ENCODE measurements at regions not wholly inside any gene's neighbourhood (a gene's known extent, or its start where the extent isn't known, plus 50 kb on each side); places are given as distances from the start of the nearest gene placed in this dataset.
A peak's percentile ranks its signal among the peaks of the same experiment; 100 is the strongest.
"Not testable (repeated sequence)": the region's sequence is repeated elsewhere in the genome, so short reads cannot be mapped to it uniquely, and the experiment has no call there.

DNA sequence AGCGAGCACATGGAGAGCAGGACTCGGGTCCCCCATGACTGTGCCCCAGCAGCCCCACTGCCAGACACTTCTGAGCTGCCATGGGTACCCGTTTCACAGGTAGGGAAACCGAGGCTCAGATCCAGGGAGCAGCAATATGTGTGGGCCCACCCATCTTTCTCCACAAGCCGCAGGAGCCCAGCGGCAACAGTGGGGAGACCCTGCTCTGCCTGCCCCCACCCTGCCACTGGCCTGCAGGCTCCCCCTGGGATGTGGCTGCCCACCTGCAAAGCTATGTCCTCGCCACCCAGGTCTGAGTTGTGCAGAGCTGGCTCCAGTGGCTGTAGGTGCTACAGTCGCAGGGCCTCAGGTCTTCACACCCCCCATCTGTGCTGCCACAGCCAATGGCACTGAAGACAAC, 50.6 kb upstream of the C1QTNF9B start:
- no peak for DNase-seq

DNA sequence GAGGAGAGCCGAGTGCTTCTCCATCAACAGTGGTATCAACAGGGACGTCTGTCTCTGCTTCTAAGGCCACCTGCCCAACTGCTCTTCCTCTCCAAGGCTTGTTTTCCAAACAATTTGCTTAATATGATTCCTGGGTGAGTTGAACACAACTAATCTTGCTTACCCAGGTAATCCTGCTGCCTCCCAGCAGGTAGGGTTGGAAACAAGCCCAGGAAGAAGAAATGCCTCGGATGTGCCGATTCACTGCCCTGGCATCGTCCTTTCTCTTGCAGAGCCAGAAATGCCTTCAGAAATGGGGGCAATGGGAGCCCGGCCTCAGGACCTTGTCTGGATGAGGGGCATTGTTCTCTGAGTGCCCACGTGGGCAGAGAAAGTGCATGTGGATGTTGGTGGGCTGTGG, 51.9 kb upstream of the C1QTNF9B start:
- no peak for DNase-seq

DNA sequence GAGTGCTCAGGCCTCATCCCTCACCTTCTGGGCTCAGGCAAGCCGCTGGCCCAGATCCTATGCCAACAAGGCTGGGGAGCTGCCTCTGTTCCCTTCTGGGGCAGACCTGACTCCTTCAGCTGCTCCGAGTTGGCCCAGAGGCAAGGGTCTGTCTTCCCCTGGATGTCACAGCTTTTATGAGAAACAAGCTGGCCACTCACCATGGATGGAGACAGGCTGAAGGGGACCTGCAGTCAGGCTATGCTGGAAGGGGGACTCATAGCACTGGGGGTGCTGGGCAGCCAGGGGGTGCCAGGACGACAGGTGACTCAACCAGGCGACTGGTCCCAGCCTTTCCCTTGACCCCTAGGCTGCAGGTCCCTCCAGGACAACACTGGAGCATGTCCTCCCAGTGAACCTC, 52.4 kb upstream of the C1QTNF9B start:
- no peak for DNase-seq

DNA sequence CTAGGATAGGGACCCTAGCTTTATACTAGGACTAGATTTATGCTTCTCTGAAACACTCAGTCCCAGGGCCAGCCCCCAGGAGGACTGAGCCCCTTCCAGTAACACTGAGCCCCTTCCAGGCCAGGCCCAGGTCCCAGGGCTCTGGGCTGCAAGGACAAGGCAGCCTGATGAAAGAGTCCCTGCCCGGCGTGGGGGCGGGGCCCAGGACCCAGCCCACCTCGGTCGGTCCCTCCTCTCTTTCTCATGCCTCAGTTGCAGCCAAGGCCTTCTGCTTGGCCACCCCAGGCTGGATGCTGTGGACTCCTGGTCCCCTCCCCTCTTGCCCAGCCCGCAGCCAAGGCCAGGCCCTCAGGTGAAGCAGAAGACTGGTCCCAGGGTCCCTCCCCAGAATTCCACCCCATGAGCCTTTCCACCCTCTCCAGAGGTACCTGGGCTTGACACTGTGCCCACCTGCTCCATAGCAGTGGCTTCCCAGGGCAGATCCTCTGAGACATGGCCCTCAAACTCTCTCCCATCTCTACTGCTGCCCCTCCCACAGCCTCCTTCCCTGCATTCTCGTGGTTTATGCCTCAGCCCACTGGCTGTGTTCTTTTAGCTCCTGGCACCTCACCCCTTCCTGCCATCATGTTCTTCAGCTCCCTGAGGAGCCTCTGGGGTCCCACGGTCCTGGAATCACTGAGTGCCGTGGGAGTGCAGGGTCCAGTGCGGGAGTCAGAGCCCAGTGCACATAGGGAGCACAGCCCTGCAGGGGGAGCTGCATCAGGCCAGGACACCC, 53.6 kb upstream of the C1QTNF9B start:
- DNase-seq, result no peak

DNA sequence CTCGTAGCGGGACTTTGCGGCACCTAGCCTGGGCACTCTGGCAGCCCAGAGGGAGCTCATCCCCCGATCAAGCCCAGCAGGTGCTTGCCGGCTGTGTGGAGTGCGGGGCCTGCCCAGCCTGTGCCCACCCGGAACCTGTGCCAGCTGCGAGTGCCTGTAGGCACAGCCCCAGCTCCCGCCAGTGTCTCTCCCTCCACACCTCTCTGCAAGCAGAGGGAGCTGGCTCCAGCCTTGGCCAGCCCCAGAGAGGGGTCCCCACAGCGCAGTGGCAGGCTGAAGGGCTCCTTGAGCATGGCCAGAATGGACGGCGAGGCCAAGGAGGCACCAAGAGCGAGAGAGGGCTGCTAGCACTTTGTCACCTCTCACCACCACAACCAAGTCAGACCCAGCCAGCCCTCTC, 55.5 kb upstream of the C1QTNF9B start:
- DNase-seq, result no peak

DNA sequence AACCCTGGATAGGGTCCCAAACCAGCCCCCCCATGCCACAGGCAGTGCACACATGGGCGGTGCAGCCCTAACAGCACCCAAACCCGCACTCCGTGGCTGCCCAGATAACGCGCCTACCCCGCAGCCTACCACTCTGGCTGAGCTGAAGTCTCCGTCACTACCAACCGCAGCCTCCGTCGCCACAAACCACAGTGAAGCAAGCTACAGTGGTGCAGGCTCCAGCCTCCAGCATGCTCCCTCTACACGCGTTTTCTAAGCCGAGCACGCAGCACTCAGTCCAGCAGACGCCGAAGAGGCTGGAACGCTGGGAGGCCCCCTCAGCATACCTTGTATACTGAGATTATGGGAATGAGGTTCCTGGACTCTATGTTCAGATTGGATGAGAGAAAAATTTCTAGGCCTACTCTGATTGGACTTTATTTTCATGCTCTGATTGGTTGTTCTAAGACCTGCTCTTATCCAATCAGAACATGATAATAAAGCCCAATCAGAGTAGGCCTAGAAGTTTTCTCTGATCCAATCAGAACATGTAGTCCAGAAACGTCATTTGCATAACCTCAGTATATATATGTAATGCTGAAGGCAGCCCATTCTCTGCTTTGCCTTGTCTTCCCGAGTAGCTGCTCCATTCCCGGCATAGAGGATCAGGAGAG, 56.7 kb upstream of the C1QTNF9B start:
- DNase-seq, result no peak

DNA sequence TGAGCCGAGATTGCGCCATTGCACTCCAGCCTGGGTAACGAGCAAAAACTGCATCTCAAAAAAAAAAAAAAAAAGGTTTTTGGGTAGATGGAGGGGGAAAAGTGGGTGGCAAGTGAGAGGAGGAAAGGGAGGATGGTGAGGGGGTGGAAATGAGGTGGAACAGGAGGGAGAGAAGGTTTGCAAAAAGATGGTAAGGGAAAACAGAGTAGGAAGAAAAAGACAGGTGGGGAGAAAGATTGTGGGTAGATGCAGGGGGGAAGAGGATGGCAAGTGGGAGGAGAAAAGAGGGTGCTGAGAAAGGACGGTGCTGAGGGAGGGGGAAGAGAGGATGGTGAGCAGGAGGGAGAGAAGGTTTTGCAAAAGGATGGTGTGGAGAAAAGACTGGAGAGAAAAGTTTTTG, 57.8 kb upstream of the C1QTNF9B start:
- DNase-seq, result no peak

DNA sequence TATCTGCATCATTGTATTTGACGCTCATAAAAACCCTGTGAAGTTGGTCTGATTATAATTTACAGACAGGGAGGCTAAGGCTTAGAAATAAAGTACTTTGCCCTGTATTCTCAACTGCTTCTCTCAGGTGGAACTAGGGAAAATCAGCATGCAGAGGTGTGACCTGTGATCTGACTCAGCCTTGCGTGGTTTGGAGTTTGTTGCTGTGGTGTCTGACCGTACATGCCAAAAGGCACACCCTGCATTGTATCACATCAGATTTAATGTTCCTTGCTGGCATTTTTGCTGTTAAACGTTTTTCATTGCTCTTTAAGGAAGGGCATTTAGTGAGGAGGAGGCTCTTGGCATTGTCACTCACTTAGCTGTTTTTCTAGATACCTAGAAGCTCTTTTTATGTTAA, 58.8 kb upstream of the C1QTNF9B start:
- no peak for DNase-seq

DNA sequence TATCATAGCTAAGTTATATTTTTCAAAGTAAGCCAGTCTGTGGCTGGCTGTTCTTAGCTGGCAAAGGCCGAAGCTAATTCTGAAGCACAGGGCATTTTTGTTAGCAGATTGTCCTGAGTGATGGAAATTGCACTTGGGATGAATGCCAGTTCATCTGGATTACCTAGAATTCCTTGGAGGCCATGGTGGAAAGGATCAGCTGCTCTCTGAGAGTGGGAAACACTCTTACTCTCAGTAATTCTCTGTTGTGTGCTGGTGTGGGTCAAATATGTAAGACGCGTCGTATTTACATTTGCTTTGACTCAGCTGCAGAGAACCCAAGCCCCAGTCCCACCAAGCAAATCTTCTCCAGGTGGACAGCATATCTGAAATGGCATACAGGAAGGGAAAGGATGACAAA, 60.7 kb upstream of the C1QTNF9B start:
- no peak for DNase-seq

DNA sequence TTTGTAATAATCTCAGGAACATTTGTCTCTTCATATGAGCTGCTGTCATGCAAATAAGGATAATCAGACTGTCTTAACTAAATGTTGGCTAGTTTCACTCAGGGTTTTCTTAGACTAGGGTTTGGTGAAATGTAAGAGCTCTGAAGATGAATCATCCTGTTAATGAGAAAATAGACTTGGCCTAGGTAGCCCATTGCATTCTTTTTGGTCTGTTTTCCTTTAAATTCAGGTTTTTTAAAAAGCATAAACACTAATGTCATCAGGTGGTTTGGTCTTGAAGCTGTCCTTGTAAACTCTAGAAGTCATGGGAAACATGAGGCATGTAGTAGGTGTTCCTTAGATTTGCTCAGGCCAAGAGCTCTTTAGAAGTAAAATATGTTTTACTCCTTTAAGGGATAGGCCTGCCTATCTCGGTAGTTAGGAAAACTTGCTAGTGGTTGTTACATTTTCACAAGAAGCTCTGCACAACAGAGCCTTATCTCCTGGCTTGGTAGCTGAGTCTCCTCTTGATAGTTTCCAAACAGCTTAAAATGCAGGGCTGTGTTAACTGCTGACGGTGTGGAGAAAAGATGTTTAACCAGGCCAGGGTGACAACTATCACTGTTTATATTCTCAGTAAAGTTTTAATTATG, 62.0 kb upstream of the C1QTNF9B start:
- DNase-seq, result no peak

DNA sequence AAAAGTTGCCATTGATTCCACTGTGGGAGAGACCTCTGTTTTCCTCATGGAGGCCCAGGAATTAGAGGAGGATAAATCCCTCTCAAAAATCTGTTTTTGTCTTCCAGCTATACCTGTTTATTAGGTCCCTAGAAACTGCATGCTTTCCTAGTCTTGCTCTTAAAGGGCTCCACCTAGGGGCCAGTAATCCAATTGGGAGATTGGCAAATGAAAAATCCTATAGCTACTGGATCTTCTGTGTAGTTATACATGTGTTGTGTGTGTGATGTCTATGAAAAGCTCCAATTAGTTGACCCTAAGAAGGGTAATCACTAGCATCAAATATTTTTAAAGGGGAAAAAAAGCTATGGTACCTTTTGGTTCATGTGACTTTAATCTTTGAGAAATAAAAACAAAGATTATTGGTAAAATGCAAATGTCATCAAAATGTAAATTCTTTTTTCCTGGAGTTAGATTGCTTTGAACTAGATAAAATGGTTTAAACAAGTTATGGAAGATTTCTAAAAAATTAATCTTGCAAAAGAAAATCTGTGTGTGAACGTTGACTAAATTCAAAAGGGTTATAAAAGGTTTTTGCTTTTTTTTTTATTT, 63.4 kb upstream of the C1QTNF9B start:
- DNase-seq, result no peak

DNA sequence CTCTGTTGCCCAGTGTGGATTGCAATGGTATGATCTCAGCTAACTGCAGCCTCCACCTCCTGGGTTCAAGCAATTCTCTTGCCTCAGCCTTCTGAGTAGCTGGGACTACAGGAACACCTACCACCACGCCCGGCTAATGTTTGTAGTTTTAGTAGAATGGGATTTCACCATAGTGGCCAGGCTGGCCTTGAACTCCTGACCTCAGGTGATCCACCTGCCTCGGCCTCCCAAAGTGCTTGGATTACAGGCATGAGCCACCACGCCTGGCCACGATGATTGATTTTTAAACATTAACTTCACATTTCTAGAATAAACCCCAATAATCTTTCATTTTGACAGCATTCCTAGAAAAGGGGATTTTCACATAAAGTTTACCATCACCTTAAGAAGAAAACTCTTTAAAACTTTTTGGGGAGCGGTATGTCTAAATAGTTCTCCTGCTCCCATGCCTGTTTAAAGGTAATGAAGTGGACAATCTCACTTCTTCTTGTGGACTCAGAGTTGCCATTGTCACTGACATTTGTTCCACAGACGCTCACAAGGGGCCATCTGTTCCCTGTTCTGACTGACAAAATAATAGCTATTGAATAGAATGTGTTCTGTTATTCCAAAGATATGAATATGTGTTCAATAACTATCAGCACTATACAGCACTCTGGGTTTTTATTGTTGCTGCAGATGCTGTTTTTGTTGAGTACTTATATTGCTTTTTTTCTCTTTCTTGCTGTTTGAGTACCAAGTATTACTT, 66.1 kb upstream of the C1QTNF9B start:
- no peak for DNase-seq

DNA sequence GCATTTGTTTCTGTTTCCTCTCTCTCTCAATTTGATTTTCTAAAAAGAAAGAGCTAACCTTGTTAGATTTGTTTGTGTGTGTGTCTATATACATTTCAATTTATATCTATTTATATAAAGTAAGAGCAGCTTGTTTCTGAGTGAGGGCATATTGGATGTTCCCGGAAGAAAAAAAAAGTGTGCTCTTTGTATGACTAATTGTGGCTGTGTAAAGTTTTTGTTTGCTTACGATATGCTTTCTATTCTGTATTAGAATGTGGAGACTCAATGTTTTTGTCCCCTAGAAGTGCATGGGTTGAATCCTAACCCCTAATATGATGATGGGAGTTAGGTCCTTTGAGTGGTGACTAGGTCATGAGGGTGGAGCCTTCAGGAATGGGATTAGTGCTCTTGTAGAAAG, 66.6 kb upstream of the C1QTNF9B start:
- DNase-seq, result no peak

DNA sequence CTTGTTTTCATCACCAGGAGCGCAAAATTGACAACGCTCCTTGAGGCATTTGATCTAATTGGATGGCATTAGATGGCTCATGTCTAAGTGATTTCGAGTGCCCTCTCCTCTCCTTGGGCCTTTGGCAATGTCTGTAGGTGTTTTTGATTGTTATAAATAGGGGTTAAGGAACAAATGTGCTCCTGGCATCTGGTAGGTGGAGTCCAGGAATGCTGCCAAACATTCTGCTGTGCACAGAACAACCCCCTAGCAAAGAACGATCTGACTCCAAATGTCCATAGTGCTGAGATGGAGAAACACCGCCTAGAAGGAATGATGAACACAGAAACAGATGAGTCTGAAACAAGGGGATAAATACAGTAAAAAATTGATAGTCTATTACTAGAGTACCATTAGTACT, 68.0 kb upstream of the C1QTNF9B start:
- DNase-seq, result no peak

DNA sequence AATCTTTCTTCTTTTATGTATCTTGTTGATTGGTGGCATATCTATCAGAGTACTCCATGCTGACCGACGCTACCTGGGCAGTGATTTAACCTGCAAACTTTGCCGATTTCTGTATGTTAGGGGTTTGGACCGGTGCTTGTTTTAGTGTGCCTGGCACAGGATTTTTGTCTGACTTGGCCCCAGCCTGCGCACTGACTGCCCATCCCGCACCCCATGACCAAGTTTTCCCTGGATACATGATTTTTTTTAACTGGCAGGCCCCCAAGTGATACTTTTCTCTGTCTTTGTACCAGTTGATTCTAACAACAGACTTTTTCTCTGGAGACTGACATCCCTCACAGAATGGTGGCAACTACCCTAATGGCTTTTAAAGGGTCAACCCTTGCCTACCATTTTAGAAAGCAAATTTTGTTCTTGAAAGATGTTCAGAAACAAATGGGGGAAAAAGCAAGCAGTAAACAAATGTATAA, 69.0 kb upstream of the C1QTNF9B start:
- DNase-seq, result no peak

DNA sequence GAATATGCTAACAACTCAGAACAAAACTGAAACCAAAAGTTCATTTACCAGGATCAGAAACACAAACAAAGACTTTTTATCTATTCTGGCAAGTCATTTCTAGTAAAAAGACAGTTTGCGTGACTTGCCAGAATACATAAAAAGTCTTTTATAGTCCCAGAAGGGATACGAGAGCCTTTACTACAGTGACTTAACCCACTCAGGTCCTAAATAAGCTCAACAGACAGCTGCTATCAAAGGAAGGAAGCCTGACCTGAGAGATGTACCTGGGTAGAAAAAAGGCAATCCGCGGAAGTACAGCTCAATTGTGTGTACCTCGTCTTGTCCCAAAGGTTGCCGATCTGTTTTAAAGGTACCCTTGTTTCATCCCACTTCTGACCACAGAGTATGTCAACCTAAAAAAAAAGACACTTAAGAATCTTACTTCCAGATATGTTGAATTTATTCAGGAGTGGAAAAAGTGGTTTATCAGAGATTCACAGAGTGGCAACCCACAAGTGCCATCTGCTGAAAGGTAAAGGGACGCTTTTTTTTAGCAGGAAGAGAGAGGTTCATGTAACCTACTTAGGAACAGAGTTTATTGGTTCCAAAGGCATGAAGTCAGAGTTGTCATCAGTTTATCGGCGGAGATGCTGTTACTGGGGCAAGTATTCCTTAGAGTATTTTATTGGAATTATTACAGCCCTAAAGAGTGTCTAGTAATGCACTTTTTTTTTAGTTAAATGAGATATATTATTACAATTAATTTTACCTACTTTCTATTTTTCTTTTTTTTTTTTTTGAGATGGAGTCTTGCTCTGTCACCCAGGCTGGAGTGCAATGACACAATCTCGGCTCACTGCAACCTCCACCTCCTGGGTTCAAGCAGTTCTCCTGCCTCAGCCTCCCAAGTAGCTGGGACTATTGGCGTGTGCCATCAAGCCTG, 69.7 kb upstream of the C1QTNF9B start:
- no peak for DNase-seq

DNA sequence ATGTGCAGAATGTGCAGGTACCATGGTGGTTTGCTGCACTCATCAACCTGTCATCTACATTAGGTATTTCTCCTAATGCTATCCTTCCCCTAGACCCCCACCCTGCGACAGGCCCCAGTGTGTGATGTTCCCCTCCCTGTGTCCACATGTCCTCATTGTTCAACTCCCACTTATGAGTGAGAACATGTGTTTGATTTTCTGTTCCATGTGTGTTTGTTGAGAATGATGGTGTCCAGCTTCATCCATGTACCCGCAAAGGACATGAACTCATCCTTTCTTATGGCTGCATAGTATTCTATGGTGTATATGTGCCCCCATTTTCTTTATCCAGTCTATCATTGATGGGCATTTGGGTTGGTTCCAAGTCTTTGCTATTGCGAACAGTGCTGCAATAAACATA, 70.5 kb upstream of the C1QTNF9B start:
- not testable (repeated sequence) for DNase-seq

DNA sequence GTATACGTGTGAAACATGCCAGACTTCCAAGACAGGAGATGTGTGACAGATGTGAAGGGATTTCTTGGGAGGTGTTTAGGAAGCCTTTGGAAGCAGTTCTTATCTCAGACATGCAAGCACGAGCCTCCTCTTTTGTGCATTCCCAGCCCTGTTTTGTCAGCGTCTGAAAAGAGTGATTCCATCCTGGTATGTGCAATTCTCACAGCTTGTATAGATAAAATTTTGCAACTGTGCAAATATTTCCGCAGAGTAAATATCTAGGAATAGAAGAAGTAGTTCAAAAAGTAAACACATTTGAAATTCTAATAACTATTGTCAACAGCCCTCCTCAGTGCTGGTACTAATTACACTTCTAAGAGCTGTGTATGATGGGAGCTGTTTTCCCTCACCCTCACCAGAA, 72.3 kb upstream of the C1QTNF9B start:
- no peak for DNase-seq

DNA sequence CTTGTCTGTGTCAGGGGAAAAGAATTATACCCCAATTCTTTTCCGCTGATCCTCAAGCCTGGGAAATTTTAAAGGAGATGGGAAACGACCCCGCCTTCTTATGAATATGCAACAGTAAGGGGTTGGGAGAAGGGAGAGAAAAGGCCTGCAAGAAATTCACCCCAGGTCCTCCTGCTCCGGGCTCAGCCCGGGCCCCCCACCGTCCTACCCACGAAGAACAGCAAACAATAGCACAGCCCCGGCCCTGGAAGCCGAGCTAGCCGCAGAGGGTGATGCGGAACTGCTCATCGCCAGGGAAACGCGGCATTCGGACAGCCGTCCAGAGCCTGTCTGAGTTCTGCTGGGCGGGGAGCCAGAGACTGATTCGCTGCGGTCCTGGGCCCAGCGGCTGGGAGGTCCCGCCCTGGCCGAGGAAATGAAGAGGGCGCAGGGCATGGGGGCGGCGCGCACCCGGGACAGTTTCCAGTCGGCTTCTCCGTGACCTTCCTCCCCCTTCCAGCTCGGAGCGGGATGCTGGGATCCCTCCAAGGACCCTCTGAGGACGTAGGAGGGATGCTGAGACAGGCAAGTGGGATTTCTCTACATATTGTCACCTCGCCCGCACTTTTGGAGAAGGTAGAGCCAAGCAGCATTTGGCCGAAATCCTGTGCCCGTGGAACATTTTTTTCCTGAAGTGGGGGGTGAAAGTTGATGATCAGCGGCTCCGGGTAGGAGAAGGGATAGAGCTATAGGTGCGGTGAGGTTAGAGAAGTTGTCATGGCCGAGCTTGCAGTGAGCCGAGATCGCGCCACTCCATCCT, 82.3 kb upstream of the C1QTNF9B start:
- peak; percentile 34 for DNase-seq

DNA sequence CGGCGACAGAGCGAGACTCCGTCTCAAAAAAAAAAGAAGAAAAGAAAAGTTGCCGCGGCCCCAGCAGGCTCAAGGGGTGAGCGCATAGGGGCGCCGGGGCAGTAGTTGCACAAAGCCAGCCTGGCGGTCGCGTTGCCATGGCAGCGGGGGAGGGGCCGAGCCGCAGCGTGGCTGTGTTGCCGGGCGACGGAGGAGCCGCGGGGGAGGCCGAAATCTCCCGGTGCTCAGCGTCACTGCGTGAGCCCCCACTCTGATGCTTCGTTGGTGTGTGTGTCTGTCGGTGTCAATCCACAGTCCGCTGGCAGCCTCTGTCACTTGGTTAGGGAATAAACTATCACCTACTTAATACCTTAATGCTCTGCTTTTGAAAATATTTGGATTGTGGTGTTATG, 82.9 kb upstream of the C1QTNF9B start:
- peak; percentile 88 for DNase-seq

DNA sequence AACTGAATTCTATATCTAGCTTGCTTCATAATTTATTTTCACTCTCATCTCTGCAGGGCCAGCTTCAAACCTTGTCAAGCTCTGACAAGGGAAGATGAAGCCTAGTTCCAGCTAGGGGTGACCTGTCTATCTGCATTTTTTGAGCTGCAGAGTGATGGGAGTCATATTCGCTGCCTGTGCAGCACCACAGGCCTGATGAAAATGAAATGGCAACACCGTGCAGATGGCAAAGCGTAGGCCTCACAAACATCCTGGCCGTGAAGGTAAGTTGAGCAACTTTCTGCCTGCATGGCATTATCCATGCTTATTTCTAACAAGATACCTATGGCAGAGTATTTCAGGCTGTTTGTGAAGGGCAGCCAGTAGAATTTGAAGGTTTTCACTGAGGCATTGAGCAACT, 86.4 kb upstream of the C1QTNF9B start:
- DNase-seq, result no peak
